GM21447 (cell line): ENCODE measurements at regions not wholly inside any gene's neighbourhood (a gene's known extent, or its start where the extent isn't known, plus 50 kb on each side); places are given as distances from the start of the nearest gene placed in this dataset.

Experiments used
- ATAC-seq: cut with Tn5 transposase; IDR thresholded peaks from one replicate; pipeline ENCODE4 v1.9.1; 2021; ENCODE audit not compliant: unreplicated experiment

DNA sequence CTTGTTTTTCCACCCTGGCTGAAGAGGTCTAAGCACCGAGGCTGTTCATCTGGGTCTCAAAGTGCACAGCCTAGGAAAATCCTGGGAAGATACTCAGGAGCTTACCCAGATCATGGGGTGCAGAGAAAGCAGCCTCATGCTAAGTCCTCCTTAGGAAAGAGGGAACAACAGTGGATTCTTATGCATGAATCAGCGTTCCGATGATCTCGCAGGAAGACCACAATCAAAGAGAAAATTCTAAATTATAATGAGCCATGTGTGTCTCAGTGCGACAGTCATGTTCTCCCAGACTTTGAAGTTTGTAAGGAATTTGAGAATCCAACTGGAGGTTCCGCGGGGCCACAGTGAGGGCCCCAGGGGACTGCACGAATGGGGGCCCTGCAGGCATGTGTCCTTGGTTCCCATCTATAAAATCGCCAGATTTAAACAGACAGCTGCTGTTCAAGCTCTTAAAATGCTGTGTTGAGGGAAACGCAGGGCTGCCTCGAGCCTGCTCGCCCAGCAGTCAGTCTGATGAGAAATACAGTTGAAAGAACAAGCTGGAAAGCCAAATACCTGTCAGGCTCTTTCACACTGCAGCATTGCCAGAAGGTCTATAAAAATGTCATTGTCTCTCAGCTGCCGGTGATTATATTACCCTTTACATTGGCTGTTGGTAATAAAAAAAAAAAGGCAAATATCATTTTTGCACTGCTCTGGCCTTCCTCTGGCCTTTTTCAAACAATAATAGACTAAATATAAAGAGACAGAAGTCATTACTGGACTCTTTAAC is 152.1 kb downstream of the PMP22 start:
- no peak for ATAC-seq

DNA sequence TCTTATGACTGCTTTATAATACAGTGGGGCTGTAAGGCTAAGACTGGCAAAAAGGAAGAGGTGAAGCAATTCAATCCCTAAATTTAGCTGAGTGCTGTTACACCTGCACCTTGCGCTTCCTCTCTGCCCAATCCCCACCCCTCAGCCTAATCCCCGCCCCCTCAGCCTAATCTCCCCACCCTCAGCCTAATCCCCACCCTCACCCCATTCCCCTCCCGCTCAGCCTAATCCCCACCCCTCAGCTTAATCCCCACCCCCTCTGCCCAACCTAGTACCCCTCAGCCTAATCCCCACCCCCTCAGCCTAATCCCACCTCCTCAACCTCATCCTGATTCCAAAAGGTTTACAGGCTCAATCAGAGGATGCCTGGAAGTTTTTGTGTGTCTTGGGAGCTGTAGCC is 155.5 kb downstream of the PMP22 start:
- no peak for ATAC-seq

DNA sequence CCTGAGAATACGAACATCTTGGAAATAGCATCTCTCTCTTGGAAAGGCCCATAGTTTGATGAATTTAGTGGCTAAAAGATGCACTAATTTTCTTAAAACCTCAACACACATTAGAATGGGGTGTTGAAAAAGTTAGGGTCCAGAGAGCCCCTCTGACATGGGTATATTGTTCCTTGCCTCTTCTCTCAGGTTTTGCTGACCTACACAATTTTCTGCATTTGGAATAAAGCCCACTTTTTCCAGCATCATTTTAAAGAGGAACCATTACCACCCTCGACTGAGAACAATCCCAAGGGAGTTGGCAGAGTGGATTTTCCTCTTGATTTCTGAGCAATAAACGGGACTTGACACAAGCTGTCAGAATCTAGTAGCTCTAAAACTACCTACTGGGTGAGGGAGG is 156.1 kb downstream of the PMP22 start:
- no peak for ATAC-seq

DNA sequence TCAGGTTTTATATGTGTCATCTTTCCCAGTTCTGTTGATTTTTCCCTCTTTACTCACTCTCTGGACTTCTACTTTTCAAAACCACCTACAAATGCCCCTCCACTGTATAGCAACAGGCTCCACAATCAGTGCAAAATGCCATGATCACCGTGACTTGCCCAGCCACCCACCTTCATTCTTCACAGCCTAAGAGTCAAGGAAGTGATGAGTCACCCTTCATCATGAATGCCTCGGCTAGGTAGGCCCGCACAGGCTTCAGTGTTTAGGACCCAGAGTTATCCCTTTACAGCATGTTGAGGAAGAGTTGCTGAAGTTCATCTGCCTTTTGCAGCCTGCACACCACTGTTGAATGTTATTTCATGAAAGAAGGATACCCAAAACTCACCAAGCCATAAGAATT is 158.6 kb downstream of the PMP22 start:
- ATAC-seq: no peak

DNA sequence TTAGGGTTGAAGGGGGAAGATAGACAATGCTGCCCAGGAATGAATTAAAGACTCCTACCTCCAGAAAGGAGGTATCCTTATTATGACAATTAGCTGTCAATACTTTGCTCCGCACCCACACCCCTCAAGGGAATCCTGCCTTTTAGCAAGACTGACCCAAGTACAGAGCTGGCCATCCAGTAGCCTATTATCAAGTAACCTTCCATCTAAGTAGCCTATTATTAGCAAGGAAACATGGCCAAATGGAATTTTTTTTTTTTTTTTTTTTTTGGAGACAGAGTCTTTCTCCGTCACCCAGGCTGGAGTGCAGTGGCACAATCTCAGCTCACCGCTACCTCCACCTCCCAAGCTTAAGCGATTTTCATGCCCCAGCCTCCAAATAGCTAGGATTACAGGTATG is 161.3 kb downstream of the PMP22 start:
- no peak for ATAC-seq

DNA sequence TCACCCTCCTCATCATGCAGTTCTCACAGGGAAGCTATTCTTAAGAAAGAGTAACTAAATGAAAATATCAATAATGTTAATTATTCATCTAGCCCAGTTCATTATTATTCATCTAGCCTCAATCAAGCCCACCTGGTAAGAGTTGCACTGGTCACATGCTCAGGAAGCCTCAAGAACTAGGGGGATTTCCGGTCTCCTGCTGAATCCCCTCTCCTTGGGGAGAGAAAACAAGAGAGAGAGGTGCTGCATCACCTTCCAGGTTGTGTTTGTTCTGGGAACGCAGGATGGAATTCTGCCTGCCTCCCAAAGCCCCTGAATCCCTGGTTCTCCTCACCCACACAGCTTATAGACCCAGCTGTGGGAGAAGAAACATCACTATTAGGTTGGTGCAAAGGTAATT is 164.0 kb downstream of the PMP22 start:
- no peak for ATAC-seq

DNA sequence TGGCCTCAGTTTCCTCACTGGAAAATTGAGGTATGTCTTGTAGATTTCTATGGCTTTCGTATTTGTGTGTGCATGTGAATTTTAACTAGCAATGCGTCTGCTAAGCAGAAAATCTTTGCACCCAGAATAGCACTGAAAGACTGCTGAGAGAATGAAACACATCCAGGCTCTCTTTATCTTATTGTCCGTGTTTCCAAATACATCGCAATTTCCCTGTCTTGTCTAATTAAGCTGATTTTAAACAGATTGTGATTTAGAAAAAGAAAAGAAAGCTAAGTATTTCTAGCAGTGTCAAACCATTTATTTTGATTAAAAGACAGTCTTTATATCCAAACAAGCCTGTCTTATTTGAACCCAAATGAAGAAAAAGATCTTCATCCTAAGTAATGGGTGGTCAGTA is 168.6 kb downstream of the PMP22 start:
- ATAC-seq: no peak

DNA sequence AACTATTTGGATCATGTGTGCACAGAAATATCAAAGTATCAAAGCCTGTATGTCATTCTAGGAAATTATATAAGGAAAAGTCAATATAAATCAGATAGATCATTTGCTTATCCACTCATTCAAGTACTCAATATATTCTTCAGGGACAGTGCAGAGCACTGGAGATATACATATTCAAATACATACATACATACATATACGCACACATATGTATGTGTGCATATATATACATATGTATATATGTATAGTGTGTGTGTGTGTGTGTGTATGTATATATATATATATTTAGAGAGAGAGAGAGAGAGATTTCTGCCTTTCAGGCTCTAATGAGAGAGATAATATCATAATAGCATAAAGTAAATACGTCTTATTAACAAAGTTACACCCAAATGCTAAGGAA is 169.2 kb downstream of the PMP22 start:
- ATAC-seq: no peak

DNA sequence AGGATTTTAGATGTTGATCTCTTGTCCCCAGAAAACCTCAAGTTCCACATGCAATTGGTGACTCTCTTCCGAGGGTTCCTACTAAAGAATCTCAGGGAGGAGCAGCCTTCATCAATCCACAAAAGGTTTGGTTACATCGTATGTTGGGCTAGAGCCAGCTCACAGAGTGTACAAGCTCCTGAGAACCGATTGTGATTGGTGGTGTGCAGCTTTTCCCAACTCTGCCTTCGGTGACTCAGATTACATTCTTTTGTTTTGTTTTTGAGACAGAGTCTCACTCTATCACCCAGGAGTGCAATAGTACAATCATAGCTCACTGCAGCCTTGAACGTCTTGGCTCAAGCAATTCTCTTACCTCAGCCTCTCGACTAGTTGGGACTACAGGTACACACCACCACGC is 172.4 kb downstream of the PMP22 start:
- no peak for ATAC-seq

DNA sequence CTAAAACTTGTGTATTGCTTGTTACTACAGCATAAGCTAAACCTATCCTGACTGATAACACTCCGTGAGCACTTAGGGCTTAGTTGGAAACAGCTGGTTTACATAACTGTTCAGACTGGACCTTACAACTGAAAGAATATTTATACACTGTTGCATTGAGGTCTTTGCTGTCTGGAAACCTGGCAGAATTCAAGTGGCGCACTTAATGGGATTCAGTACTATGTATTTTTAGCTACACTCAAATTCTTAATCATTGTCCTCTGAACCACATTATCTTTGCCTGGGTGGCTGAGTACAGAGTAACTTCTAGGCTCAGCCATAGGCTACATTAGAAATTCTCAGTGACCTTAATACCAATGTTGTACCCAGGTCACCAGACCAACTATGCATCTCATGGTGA is 172.9 kb downstream of the PMP22 start:
- ATAC-seq: no peak

DNA sequence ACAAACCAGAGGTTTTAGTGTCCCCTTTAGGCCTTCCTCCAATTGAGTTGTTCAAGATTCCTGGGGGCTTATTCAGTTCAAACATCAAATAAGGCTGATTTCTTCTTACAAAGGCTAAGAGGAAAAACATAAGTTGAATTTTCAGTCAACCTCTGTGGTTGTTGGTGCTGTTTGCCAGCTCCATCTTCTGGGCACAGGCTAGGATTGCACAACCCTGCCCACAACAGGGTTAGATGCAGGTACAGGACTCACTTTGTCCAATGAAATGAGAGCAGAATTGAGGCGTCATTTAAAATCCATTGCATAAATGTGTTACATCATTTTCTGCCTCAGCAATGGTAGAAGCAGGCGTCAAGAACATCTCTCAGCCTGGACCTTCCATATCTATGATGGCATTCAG is 173.3 kb downstream of the PMP22 start:
- ATAC-seq: no peak

DNA sequence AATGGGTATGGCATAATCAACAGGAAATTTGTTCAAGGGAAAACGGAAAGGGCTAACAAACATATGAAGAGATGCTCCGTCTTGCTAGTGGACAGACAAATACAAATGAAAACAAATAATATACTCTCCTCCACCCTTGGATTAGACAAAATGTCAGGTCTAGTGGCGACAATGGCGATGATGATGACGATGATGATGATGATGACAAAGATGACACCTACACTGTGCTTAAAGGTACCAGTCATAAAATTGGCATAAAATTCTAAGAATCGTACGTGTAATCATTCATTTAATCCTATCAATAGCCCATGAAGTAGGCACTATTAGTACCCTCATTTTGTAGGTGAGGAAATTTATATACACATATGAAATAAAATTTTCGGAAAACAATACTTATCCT is 174.6 kb downstream of the PMP22 start:
- ATAC-seq: no peak

DNA sequence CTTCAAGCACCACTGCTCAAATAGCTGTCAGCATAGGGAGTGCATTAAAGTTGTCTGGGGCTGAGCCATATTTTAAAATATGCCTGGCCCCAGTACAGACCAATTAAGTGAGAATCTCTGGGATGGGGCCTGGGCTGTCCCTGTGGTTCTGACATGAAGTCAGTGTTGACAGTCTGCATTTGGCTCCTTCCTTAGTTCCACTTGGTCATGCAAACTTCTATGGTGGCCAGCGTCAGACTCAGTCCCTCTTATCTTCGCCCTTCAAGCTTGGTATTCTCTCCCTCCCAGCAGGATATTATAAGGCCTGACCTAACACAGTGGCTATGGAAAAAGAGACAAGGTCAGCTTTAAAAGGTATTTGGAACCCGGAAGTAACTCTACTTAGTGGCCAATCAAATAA is 177.2 kb downstream of the PMP22 start:
- no peak for ATAC-seq

DNA sequence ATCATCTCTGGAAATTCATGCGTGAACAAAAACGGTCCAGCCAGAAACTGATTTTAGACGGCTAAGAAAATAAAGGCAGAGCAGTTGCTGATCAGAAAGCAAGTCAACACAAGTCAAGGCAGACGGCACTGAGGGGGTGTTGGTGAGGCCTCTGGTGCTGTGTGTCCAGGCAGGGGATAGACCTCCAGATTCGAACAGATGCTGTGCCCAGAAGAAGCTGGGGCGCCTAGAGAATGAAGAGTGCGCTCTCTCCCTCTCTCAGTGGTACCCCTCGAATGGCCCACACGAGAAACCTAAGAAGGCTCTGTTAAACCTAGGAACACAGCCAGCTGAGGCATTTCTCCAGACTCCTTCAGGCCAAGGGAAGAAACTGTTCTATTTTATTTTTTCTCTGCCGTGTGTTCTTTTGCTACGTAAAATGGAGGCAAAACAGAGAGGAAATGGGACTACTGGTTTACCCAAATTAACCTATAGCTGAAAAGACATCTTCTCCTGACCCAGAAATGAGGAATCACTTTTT is 178.3 kb downstream of the PMP22 start:
- no peak for ATAC-seq

DNA sequence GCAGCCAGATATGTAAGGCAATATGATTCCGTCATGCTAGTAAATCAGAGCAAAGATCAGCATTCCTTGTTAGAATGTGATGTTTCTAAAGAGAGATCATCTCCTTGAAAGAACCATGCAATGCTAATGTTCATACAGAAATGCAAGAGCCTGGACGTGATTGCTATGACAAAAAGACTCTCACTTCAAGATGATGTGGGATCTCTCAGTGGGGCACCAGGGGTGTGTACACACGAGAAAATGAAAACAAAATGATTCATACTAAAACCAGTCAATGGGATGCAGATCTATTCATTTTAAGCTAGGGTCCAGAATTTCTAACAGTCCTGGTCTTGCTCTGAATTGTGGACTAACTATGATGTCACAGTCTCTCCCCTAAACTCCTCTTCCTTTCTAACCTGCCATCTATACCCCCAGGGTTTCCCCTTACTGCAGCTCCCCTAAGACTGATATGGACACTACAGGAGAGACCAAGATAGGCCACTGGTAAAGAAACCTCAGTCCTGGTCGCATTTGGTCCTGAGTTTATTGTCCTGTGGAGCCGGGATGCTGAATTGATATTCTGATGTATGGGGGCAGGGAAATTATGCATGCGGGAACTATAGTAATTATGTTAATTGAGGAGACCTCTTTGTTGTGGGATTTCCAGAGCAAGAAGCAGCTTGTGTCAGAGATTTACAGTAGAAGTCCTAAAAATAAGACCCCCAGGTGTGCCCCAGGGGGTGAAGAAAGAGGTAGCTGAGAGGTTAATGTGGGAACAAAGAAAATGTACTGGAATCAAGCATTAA is 179.0 kb downstream of the PMP22 start:
- no peak for ATAC-seq

DNA sequence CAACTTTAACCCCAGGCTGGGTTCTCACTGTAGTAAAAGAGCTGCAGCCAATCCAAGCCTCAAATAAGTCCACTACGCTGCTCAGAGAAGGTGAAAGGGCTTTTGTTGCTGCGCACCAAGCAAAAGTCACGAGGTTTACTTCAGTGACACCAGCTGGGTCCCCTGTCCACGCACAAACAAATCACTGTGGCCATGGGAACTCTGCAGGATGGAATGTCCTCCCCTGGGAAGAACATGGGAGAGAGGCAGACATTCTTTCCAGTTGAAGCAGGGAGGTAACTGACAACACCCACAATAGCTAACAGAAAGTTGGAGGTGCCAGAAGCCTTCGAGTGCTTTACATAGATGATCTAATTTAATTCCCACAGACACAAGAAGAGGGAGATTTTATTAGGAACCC is 181.9 kb downstream of the PMP22 start:
- no peak for ATAC-seq

DNA sequence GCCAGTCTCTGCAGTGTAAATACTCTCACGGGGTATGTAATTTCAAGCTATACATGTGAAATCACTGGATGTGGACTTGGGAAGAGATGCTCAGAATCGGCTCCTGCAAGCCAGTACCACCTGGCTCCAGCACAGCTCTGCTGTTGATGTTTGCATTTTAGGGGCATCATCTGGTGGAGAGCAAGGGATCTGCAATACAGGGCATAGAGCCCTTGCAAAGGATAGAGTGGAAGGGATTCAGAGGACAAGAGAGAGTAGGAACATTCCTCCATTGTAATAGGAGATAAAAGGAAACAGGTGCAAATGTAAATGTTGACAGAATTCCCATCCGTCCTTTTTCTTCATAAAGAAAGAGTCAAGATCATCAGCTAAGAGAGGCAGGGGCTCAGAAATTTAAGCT is 184.1 kb downstream of the PMP22 start:
- no peak for ATAC-seq

DNA sequence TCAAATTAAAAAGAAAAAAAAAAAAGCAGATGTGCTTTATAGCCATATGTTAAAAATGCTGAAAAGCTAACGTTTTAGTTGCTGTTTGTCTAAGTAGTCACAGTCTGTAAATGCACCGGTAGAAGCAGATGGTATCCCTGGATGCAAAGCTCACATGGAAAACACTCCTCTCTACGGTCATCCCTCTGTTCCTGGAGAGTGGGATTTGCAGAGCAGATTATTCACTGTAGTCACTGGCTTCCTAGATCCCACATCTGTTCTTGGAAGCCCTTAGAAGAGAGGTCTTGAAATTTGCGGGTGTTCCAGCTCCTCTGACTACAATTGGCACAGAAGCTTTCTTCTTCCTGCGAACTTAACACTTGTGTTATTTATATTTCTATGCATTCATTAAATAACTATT is 186.6 kb downstream of the PMP22 start:
- ATAC-seq: no peak

DNA sequence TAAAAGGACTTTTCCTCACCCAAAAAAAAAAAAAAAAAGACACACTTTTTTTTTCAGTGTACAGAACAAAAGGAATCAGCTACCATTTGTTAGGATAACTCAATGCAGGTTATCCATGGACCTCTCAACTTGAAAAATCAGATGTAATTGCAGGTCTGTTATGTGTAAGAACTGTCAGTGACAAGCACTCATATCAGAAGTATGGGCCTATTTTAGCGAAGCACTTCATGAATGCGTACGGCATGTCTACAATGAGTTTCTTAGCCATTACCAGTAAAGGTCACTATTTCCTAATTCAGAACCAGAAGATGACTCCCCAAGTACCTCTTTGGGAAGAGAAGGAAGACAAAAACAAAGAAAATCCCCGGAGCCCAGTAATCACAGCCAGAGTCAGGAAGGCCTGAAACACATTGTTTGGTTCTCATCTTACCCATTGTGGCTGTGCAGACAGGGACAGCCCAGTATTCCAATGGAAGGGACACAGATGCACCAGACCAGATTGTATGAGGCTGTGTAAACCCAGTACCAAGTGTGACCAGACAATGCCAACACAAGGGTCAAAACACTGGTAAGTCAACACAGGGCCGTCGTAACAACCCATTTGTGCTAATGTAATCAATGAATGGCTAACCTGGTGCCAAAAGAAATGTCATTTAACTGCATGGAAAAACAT is 188.0 kb downstream of the PMP22 start:
- no peak for ATAC-seq

DNA sequence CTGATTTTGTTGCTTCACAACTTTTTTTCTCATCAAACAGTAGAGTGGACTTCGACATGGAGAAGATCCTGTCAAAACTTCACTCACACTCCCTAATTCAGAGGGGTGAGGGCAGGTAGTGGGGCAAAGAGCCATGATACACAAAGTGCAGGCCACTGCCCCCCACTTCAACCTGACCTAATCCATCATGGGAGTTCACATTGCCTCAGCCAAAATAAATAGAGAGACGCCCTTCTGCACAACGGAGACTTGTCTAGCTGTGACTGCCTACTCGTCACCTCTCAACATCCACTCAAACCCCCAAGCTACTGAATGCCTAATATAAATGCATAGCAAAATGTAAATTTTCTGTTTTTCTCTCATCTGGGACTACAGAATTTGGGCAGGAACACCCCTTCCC is 213.2 kb downstream of the PMP22 start:
- ATAC-seq: no peak

DNA sequence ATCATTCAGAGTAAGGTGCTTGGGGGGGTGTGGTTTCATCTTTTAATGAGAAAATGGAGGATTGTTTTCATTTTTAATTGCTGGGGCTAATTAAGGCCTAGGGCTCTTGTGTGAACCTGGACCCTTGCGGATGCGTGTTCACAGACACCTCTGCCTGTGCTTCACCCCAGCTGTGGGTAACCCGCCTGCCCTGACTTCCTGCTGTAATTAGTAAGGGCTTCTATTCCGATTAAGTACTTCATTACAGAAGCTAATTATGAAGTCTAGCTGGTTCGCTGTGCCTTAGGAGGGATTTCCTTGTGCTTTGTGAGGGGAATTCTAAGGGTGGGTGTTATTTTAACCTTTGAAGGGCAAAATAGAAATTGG is 215.3 kb downstream of the PMP22 start:
- no peak for ATAC-seq
